Activated T-helper 9 cell treated with anti-CD3 and anti-CD28 coated beads, Interleukin-2, amount 50 U/mL, for 16 hours (primary cell): ENCODE measurements at regions not wholly inside any gene's neighbourhood (a gene's known extent, or its start where the extent isn't known, plus 50 kb on each side); places are given as distances from the start of the nearest gene placed in this dataset.
"Not testable (repeated sequence)": the region's sequence is repeated elsewhere in the genome, so short reads cannot be mapped to it uniquely, and the experiment has no call there.

Experiments
- DNase-seq: peaks from one replicate; pipeline ENCODE4 v3.0.0-alpha.2; 2020; ENCODE audit warnings: low read depth

GRCh38 chr5:117638581-117638980 lies 1064.0 kb upstream of the SEMA6A start:
- DNase-seq: no peak

- DNase-seq: no peak
These were observed 1058.5 kb upstream of the SEMA6A start for GRCh38 chr5:117633093-117633492.

GRCh38 chr5:117624201-117624600 lies 1049.6 kb upstream of the SEMA6A start:
- DNase-seq: no peak

- no peak for DNase-seq
These were observed 1048.6 kb upstream of the SEMA6A start for GRCh38 chr5:117623042-117623805.

- DNase-seq: no peak
These were observed 1047.3 kb upstream of the SEMA6A start for GRCh38 chr5:117621921-117622320.

GRCh38 chr5:117615226-117615625 lies 1040.6 kb upstream of the SEMA6A start:
- DNase-seq: no peak

GRCh38 chr5:117614408-117614807 lies 1039.8 kb upstream of the SEMA6A start:
- DNase-seq: no peak

GRCh38 chr5:117604845-117605244 lies 1030.2 kb upstream of the SEMA6A start:
- DNase-seq: no peak

GRCh38 chr5:117599811-117600210 lies 1025.2 kb upstream of the SEMA6A start:
- DNase-seq: not testable (repeated sequence)

GRCh38 chr5:117594166-117594565 lies 1019.5 kb upstream of the SEMA6A start:
- no peak for DNase-seq

GRCh38 chr5:117590944-117591343 lies 1016.3 kb upstream of the SEMA6A start:
- DNase-seq: no peak

- no peak for DNase-seq
These were observed 1014.0 kb upstream of the SEMA6A start for GRCh38 chr5:117588611-117589010.

- DNase-seq: no peak
These were observed 1012.5 kb upstream of the SEMA6A start for GRCh38 chr5:117587111-117587510.

- DNase-seq: no peak
These were observed 994.0 kb upstream of the SEMA6A start for GRCh38 chr5:117568622-117569021.

GRCh38 chr5:117568126-117568525 lies 993.5 kb upstream of the SEMA6A start:
- DNase-seq: no peak

- DNase-seq: no peak
These were observed 988.0 kb upstream of the SEMA6A start for GRCh38 chr5:117562647-117563046.

GRCh38 chr5:117561531-117561930 lies 986.9 kb upstream of the SEMA6A start:
- DNase-seq: no peak

GRCh38 chr5:117559005-117559844 lies 984.6 kb upstream of the SEMA6A start:
- no peak for DNase-seq

- no peak for DNase-seq
These were observed 976.6 kb upstream of the SEMA6A start for GRCh38 chr5:117551236-117551635.

GRCh38 chr5:117547192-117547591 lies 972.6 kb upstream of the SEMA6A start:
- DNase-seq: no peak

- DNase-seq: no peak
These were observed 965.1 kb upstream of the SEMA6A start for GRCh38 chr5:117539692-117540091.

- DNase-seq: no peak
These were observed 959.2 kb upstream of the SEMA6A start for GRCh38 chr5:117533792-117534191.

- not testable (repeated sequence) for DNase-seq
These were observed 958.5 kb upstream of the SEMA6A start for GRCh38 chr5:117533051-117533670.
